Inflammatory macrophage (primary cell): ENCODE measurements at regions not wholly inside any gene's neighbourhood (a gene's known extent, or its start where the extent isn't known, plus 50 kb on each side); places are given as distances from the start of the nearest gene placed in this dataset.

ENCODE experiments used
- DNase-seq, 2 donors: peaks; one replicate each; pipeline ENCODE4 v3.0.0-alpha.2; 2020 to 2022

DNA sequence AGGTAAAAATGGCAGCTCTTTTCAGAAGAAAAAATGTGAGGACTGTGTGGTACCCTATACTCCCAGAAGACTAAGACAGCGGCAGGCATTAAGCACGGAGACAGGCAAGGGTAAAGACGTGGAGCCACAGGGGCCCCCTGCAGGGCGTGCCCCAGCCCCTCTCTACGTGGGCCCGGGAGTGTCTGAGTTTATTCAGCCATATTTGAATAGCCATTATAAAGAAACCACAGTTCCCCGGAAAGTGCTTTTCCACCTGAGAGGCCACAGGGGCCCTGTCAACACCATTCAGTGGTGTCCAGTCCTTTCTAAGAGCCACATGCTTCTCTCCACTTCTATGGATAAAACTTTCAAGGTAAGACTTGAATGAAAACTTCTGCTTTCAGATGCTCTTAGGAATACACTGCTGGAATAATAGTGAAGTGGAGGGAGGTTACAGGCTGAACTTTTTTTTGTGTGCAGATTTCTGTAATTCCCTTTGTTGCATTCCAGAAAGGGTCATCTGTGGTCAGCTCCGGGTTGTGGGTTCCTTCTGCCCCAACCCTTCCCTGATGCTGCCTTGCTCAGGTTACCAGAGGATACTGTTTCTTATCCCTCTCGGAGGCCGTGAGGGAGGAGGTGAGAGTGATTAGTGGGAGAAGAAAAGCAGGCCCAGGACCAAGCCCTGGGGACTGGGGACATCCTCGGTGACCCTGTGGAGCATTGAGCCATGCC is 58.4 kb downstream of the SLC25A47 start:
- no peak for DNase-seq

GRCh38 chr14:100382106-100382455 is 58.9 kb downstream of the SLC25A47 start:
- no peak for DNase-seq

DNA sequence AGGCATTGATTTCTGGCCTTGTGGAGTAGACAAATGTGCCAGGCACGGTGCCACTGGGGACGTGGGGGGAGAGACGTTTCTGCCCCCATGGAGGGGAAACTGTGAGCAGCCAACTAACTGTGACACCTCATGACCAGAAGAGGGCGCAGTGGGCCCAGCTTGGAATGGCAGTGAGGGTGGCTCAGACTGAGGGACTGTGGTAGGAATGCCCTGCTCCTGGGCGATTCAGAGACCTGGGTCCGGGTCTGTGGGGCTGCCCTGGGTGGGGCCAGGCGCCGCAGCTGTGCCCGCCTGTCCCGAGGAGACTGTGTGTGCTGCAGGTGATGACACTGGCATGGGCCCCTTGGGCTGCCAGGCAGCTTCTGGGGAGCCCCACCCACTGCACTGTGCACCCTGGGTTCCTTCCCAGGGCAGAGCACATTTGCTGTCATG is 60.6 kb downstream of the SLC25A47 start:
- peak; percentile 39 to 60 for DNase-seq

GRCh38 chr14:100384277-100384676 is 61.1 kb downstream of the SLC25A47 start:
- no peak for DNase-seq

GRCh38 chr14:100384819-100385813 is 62.0 kb downstream of the SLC25A47 start:
- DNase-seq = peak in 1 of 2 donors; percentile 15

- no peak for DNase-seq
These were observed 63.0 kb downstream of the SLC25A47 start for GRCh38 chr14:100386121-100386520.

GRCh38 chr14:100386846-100387245 is 63.7 kb downstream of the SLC25A47 start:
- DNase-seq = no peak

- DNase-seq = no peak
These were observed 64.3 kb downstream of the SLC25A47 start for GRCh38 chr14:100387450-100387849.

- no peak for DNase-seq
These were observed 65.2 kb downstream of the SLC25A47 start for GRCh38 chr14:100388103-100389054.

- no peak for DNase-seq
These were observed 66.5 kb downstream of the SLC25A47 start for GRCh38 chr14:100389497-100390104.

DNA sequence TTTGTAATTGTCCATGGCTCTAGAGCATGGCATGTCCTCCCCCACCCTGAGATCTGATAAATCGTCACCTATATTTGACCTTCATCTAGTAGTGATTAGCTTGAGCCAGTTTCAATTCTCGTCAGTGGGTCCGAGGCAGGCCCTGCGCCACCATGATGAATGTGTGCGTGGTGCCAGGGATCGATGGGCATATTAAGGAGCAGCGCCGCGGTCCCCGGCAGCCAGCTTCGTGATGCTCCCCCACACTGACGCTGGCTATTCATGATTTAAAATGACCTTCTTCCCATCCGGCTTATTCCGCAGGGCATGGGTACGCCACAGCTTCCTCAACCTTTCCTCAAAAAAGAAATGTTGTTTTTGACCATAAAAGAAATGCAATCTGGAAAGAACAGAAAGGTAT is 68.0 kb downstream of the SLC25A47 start:
- no peak for DNase-seq

DNA sequence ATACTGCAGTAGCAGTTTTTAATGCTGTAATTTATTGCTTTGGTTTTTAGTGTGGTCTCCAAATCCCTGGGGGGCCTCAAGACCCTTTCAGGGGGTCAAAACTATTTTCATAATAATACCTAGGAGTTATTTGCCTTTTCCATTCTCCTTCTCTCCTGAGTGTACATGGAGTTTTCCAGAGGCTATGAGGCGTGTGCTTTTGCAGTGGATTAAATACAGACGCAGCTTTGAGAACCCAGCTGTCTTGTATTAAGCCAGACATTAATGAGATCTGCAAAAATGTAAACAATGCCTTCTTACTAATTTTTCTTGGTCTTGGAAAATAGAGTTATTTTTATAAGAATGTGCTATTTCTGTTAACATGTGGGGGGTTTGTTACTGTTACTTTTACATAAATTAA is 68.6 kb downstream of the SLC25A47 start:
- no peak for DNase-seq

DNA sequence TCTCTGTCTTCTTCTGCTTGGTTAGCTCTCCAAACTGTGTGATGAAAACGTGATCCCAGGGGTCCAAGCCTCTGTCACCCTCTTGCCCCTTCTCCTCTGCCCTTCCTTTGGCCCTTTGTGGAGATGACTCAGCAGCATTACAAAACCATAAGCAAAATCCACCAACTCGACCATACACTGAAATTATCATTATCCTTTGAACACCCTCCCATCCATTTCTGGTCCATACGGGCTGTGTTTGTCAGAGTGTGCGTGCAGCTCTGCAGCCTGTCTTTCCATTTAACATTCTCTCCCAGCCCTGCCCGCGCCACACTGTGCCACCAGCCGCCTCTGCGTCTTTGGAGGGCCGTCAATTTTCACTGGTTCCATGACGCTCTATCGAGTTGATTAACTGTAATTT is 69.2 kb downstream of the SLC25A47 start:
- no peak for DNase-seq

GRCh38 chr14:100393362-100393761 is 70.2 kb downstream of the SLC25A47 start:
- DNase-seq = no peak

DNA sequence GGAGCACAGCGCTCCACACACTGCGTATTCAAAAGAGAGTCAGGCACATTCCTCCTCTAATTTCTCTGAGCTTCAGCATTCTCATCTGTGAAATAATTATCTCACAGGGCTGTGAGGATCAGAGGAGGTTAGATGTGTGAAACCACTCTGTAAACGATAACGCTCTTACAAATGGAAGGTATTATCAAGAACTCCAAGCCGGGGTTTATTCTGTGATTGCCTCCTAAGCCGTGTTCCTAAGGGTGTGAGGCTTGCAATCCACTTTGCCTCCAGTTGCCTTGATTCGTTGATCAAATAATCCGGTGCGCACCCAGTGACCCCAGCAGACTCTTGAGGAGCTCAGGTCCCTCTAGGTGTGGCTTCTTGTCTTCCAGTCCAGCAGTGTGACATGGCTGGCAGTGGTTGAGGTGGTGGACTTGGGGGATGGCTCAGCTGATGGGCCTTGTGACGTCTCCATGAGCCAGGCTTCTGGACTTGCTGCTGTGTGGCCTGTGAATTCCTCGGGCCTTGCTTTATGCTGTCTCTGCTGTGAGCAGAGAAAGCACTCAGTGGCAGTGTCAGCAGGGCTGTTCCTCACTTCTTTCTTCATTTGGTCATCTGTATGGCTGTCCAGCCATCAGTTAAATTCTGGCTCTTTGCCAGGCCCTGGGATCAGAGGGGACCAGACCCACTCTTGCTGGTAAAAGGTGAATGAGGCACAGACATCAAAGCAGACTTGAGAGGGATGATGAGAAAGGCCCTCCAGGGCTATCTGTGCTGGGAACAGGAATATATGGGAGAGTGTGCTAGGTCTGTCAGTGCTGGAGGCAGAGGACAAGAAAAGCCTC is 71.0 kb downstream of the SLC25A47 start:
- DNase-seq = no peak

DNA sequence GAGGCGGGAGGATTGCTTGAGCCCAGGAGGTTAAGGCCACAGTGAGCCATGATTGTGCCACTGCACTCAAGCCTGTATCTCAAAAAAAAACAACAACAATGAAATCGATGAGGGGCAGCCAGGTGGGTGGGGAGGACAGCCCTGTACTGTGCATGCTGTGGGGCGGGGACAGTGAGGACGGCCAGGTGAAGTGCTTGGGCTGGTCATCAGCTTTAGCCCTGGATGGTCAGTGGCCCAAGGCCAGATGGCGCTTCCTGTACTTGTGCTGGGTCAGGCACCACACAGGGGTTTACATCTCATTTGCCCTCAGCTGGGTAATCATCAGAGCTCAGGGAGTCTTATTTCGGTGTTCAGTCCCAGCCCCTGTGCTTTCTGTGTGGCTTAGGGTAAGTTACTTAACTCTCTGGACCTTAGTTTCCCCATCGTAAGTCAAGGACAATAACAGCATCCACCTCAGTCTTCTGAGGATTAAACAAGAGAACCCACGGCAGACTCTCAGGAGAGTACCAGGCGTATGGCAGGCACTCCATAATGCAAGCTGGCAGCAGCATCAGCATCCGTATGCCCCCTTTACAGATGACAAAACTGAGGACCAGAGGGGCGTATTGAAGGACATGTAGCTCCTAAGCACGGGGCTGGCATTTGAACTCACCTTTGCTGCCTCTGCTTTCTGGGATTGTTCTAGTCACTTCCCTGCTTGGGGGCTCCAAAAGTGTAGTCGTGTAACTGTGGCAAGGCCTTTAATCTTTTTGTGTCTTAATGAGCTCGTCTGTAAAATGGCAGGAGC is 71.9 kb downstream of the SLC25A47 start:
- DNase-seq = no peak

GRCh38 chr14:100396266-100396795 is 73.2 kb downstream of the SLC25A47 start:
- DNase-seq = no peak

GRCh38 chr14:100397005-100397404 is 73.9 kb downstream of the SLC25A47 start:
- DNase-seq = no peak

DNA sequence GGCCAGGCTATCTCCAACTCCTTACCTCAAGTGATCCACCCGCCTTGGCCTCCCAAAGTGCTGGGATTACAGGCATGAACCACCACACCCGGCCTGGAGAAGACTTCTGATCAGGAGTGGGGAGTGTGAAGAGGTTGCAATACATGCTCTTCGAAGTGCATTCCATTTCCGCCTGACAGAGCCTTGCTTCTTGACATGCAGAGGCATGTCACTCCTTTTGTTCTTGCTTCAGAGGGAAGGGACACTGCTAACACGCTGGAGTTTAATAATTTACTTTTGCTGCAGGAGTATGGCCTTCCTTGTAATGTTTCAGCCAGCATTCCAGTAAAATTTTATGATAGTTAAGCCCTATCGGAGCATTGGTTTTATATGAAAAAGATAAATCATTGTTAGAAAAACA is 74.9 kb downstream of the SLC25A47 start:
- DNase-seq = no peak
